Neuronal stem cell (in vitro differentiated cells): ENCODE measurements at regions not wholly inside any gene's neighbourhood (a gene's known extent, or its start where the extent isn't known, plus 50 kb on each side); places are given as distances from the start of the nearest gene placed in this dataset.

Experiments used
- DNase-seq: peaks from one replicate; pipeline ENCODE4 v3.0.0-alpha.2; 2013; ENCODE audit warnings: low spot score
- H2AFZ ChIP-seq: one replicate; pipeline ENCODE4 v1.6.1; 2013; ENCODE audit warnings: mild to moderate bottlenecking, low read length, inconsistent platforms
- H2AK5ac ChIP-seq: 2 replicates; pipeline ENCODE4 v1.6.1; 2013; ENCODE audit warnings: low read depth, mild to moderate bottlenecking, inconsistent platforms, low read length, moderate library complexity, mixed read lengths
- H2BK120ac ChIP-seq: 2 replicates; pipeline ENCODE4 v1.6.1; 2013; ENCODE audit warnings: low read depth, mild to moderate bottlenecking, inconsistent platforms, low read length, moderate library complexity, mixed read lengths
- H2BK12ac ChIP-seq: one replicate; pipeline ENCODE4 v1.6.1; 2013; ENCODE audit warnings: low read length, inconsistent platforms
- H2BK15ac ChIP-seq: 2 replicates; pipeline ENCODE4 v1.6.1; 2013; ENCODE audit warnings: mild to moderate bottlenecking, low read length, inconsistent platforms, mixed read lengths
- H2BK5ac ChIP-seq: one replicate; pipeline ENCODE4 v1.6.1; 2013; ENCODE audit warnings: inconsistent platforms, mild to moderate bottlenecking, low read length, moderate library complexity
- H3K14ac ChIP-seq: one replicate; pipeline ENCODE4 v1.6.1; 2013; ENCODE audit warnings: low read length, inconsistent platforms
- H3K18ac ChIP-seq: 2 replicates; pipeline ENCODE4 v1.6.1; 2013; ENCODE audit warnings: low read length, inconsistent platforms
- H3K23ac ChIP-seq: 2 replicates; pipeline ENCODE4 v1.6.1; 2013; ENCODE audit warnings: low read depth, mild to moderate bottlenecking, mixed read lengths, low read length, inconsistent platforms; ENCODE audit not compliant: poor library complexity
- H3K27ac ChIP-seq: replicated peaks from 3 replicates; pipeline ENCODE4 v1.5.1; 2013; ENCODE audit warnings: low read length, inconsistent platforms
- H3K27me3 ChIP-seq, 3 experiments: 2 replicates each; pipeline ENCODE4 v1.6.1; 2013; ENCODE audit warnings: low read length in 3 of 3, mild to moderate bottlenecking in 2 of 3, inconsistent platforms in 1 of 3, low read depth in 1 of 3, mixed read lengths in 1 of 3, moderate library complexity in 1 of 3; ENCODE audit not compliant: control insufficient read depth in 3 of 3, insufficient read depth in 3 of 3
- H3K36me3 ChIP-seq, 2 donors: replicated peaks in 1 of 2; 2 replicates each; pipeline ENCODE4 v1.6.1; 2013; ENCODE audit warnings: low read length in 2 of 2; ENCODE audit not compliant: control insufficient read depth in 2 of 2, insufficient read depth in 2 of 2
- H3K4ac ChIP-seq: 2 replicates; pipeline ENCODE4 v1.6.1; 2013; ENCODE audit warnings: inconsistent platforms, mild to moderate bottlenecking, low read length, moderate library complexity
- H3K4me1 ChIP-seq, 2 donors: 1 replicate in 1 of 2; 2 replicates in 1 of 2; pipeline ENCODE4 v1.6.1; 2013; ENCODE audit warnings: low read length in 2 of 2, low read depth in 1 of 2; ENCODE audit not compliant: control insufficient read depth in 2 of 2, insufficient read depth in 1 of 2
- H3K4me2 ChIP-seq: one replicate; pipeline ENCODE4 v1.6.1; 2013; ENCODE audit warnings: mild to moderate bottlenecking, low read length, inconsistent platforms; ENCODE audit not compliant: insufficient read depth, poor library complexity, severe bottlenecking
- H3K4me3 ChIP-seq, 2 donors: 2 replicates each; pipeline ENCODE4 v1.5.1; 2013; ENCODE audit warnings: low read length in 2 of 2, mild to moderate bottlenecking in 2 of 2, inconsistent platforms in 1 of 2, moderate library complexity in 1 of 2
- H3K79me1 ChIP-seq: one replicate; pipeline ENCODE4 v1.6.1; 2013; ENCODE audit warnings: low read depth, mild to moderate bottlenecking, inconsistent platforms, low read length, moderate library complexity
- H3K9ac ChIP-seq: one replicate; pipeline ENCODE4 v1.6.1; 2013; ENCODE audit warnings: mild to moderate bottlenecking, low read depth, low read length, inconsistent platforms; ENCODE audit not compliant: poor library complexity
- H3K9me3 ChIP-seq, 2 donors: replicated peaks in 1 of 2; 2 replicates each; pipeline versions ENCODE3 to v1.6.1; 2013; ENCODE audit warnings: low read length in 2 of 2, mild to moderate bottlenecking in 2 of 2, inconsistent platforms in 1 of 2, low read depth in 1 of 2, mixed read lengths in 1 of 2, moderate library complexity in 1 of 2; ENCODE audit not compliant: control insufficient read depth in 2 of 2, insufficient read depth in 1 of 2
- H4K8ac ChIP-seq: one replicate; pipeline ENCODE4 v1.6.1; 2013; ENCODE audit warnings: low read depth, mild to moderate bottlenecking, inconsistent platforms, low read length, moderate library complexity
- H4K91ac ChIP-seq: one replicate; pipeline ENCODE4 v1.6.1; 2013; ENCODE audit warnings: low read length, low read depth, mild to moderate bottlenecking, inconsistent platforms; ENCODE audit not compliant: poor library complexity
- WGBS, 2 donors: extraction: QIAGEN DNeasy Blood & Tissue Kit; methylation state at CpG; one replicate each; pipeline ENCODE4 v1.1.7; 2013; ENCODE audit warnings: missing lambda C conversion rate in 2 of 2, mixed read lengths in 1 of 2; ENCODE audit not compliant: insufficient read length in 2 of 2, insufficient replicate concordance in 1 of 2; ENCODE audit errors: extremely low coverage in 2 of 2; 5-methylcytosine and 5-hydroxymethylcytosine counted together

GRCh38 chrX:5650904-5651303 lies 577.8 kb downstream of the NLGN4X start:
- Histone ChIP-seq H3K4me3 (no peak overlapping the region), H2BK5ac (no peak overlapping the region), H3K23ac (no peak overlapping the region), H3K4me2 (no peak overlapping the region), H2BK120ac (no peak overlapping the region), H3K9me3 (no peaks in the 10 kb centered on the region), H2AFZ (no peak overlapping the region), H3K27ac (no peak overlapping the region), H3K9ac (no peak overlapping the region), H3K18ac (no peak overlapping the region), H2BK15ac (no peak overlapping the region), H3K79me1 (no peaks in the 10 kb centered on the region), H4K8ac (no peak overlapping the region), H3K14ac (no peak overlapping the region), H4K91ac (no peak overlapping the region), H3K4ac (no peak overlapping the region), H3K4me1 (no peaks in the 10 kb centered on the region), H3K36me3 (no peaks in the 10 kb centered on the region), H2AK5ac (no peak overlapping the region), H2BK12ac (no peak overlapping the region), H3K27me3 (no peaks in the 10 kb centered on the region)
- no CpG with 5 or more reads among the region's 3 CpGs for WGBS, 2 donors
- no peak for DNase-seq

- no peaks in the 10 kb centered on the region for H3K36me3 ChIP-seq
- H3K23ac ChIP-seq = no peak overlapping the region
- H4K91ac ChIP-seq = no peak overlapping the region
- no peak overlapping the region for H2AFZ ChIP-seq
- no peaks in the 10 kb centered on the region for H3K4me1 ChIP-seq
- no peak overlapping the region for H3K4me3 ChIP-seq
- no peak overlapping the region for H3K4ac ChIP-seq
- H3K9ac ChIP-seq = no peak overlapping the region
- no peaks in the 10 kb centered on the region for H3K27me3 ChIP-seq
- H3K4me2 ChIP-seq = no peak overlapping the region
- no peak overlapping the region for H2AK5ac ChIP-seq
- H3K79me1 ChIP-seq = no peaks in the 10 kb centered on the region
- no peaks in the 10 kb centered on the region for H3K9me3 ChIP-seq
- DNase-seq = no peak
- no peak overlapping the region for H2BK120ac ChIP-seq
- no peak overlapping the region for H3K27ac ChIP-seq
- no peak overlapping the region for H2BK15ac ChIP-seq
- H4K8ac ChIP-seq = no peak overlapping the region
- no peak overlapping the region for H2BK12ac ChIP-seq
- no CpG with 5 or more reads among the region's 12 CpGs for WGBS, 2 donors
- H2BK5ac ChIP-seq = no peak overlapping the region
- H3K18ac ChIP-seq = no peak overlapping the region
- H3K14ac ChIP-seq = no peak overlapping the region
Observed at GRCh38 chrX:5648941-5649568, 579.6 kb downstream of the NLGN4X start.

GRCh38 chrX:5646818-5647217 lies 581.8 kb downstream of the NLGN4X start:
- no peak for DNase-seq
- H2AFZ ChIP-seq = no peak overlapping the region
- H3K27me3 ChIP-seq = no peaks in the 10 kb centered on the region
- no peak overlapping the region for H2BK120ac ChIP-seq
- H3K18ac ChIP-seq = no peak overlapping the region
- H3K9me3 ChIP-seq = no peaks in the 10 kb centered on the region
- H2BK5ac ChIP-seq = no peak overlapping the region
- H2BK12ac ChIP-seq = no peak overlapping the region
- H4K91ac ChIP-seq = no peak overlapping the region
- H3K4ac ChIP-seq = no peak overlapping the region
- H3K9ac ChIP-seq = no peak overlapping the region
- no peaks in the 10 kb centered on the region for H3K36me3 ChIP-seq
- H2BK15ac ChIP-seq = no peak overlapping the region
- no peak overlapping the region for H3K27ac ChIP-seq
- no peak overlapping the region for H3K14ac ChIP-seq
- WGBS, 2 donors = no CpG with 5 or more reads among the region's 5 CpGs
- no peak overlapping the region for H4K8ac ChIP-seq
- no peak overlapping the region for H3K4me3 ChIP-seq
- H2AK5ac ChIP-seq = no peak overlapping the region
- H3K79me1 ChIP-seq = no peaks in the 10 kb centered on the region
- H3K23ac ChIP-seq = no peak overlapping the region
- H3K4me1 ChIP-seq = no peaks in the 10 kb centered on the region
- H3K4me2 ChIP-seq = no peak overlapping the region

- Histone ChIP-seq H3K4me3 (no peak overlapping the region), H3K9ac (no peak overlapping the region), H2AK5ac (no peak overlapping the region), H3K4me2 (no peak overlapping the region), H4K8ac (no peak overlapping the region), H3K4me1 (no peaks in the 10 kb centered on the region), H3K79me1 (no peaks in the 10 kb centered on the region), H3K27ac (no peak overlapping the region), H3K4ac (no peak overlapping the region), H2BK15ac (no peak overlapping the region), H3K9me3 (no peaks in the 10 kb centered on the region), H4K91ac (no peak overlapping the region), H2BK120ac (no peak overlapping the region), H3K27me3 (no peaks in the 10 kb centered on the region), H2AFZ (no peak overlapping the region), H3K23ac (no peak overlapping the region), H2BK12ac (no peak overlapping the region), H3K14ac (no peak overlapping the region), H3K18ac (no peak overlapping the region), H2BK5ac (no peak overlapping the region), H3K36me3 (no peaks in the 10 kb centered on the region)
- DNase-seq = no peak
- WGBS, 2 donors = no CpG with 5 or more reads among the region's 8 CpGs
Observed at GRCh38 chrX:5644776-5645175, 583.9 kb downstream of the NLGN4X start.
